A673 (cell line): ENCODE measurements at regions not wholly inside any gene's neighbourhood (a gene's known extent, or its start where the extent isn't known, plus 50 kb on each side); places are given as distances from the start of the nearest gene placed in this dataset.

Experiments used
- BruUV-seq: library from RNA; stranded (reverse); fragments of 400-500 nt; replicated peaks from 2 replicates; lab custom pipeline; 2021; lab: Mats Ljungman, UMichigan
- CTCF ChIA-PET: fragments of 300-600 bp; sonication (Branson Sonifier 250); formaldehyde crosslinking; loops from one replicate; lab custom pipeline; 2022; ENCODE audit warnings: antibody characterized with exemption; lab: Charles Lee
- POLR2A ChIA-PET: fragments of 300-600 bp; sonication (Branson Sonifier 250); formaldehyde crosslinking; loops from one replicate; lab custom pipeline; 2022; ENCODE audit warnings: antibody characterized with exemption; ENCODE audit not compliant: low non-redundant PET; lab: Charles Lee
- DNase-seq: peaks from one replicate; pipeline ENCODE4 v3.0.0-alpha.2; 2015; ENCODE audit warnings: low spot score
- H3K27ac ChIP-seq: fragments of 200-600 bp; sonication (generic); 2 replicates; pipeline ENCODE4 v1.5.1; 2016; ENCODE audit warnings: mixed run types, low read depth, mild to moderate bottlenecking, mixed read lengths, antibody characterized with exemption, low read length; ENCODE audit not compliant: poor library complexity, severe bottlenecking
- H3K27me3 ChIP-seq: fragments of 200-600 bp; sonication (generic); replicated peaks from 2 replicates; pipeline ENCODE4 v1.6.1; 2017; ENCODE audit warnings: mixed run types, low read depth, mild to moderate bottlenecking, mixed read lengths, antibody characterized with exemption, low read length; ENCODE audit not compliant: insufficient read depth, poor library complexity
- H3K36me3 ChIP-seq: fragments of 200-600 bp; sonication (generic); 2 replicates; pipeline ENCODE4 v1.6.1; 2016; ENCODE audit warnings: mixed run types, mild to moderate bottlenecking, mixed read lengths, antibody characterized with exemption, low read length; ENCODE audit not compliant: insufficient read depth, poor library complexity, severe bottlenecking
- H3K4me1 ChIP-seq: fragments of 200-600 bp; sonication (generic); 2 replicates; pipeline ENCODE4 v1.6.1; 2017; ENCODE audit warnings: mixed run types, mild to moderate bottlenecking, mixed read lengths, antibody characterized with exemption, low read length; ENCODE audit not compliant: insufficient read depth, poor library complexity, severe bottlenecking
- H3K4me3 ChIP-seq: fragments of 200-600 bp; sonication (generic); 2 replicates; pipeline ENCODE4 v1.5.1; 2016; ENCODE audit warnings: low read depth, mixed run types, mild to moderate bottlenecking, mixed read lengths, low read length; ENCODE audit not compliant: poor library complexity, severe bottlenecking
- H3K9me3 ChIP-seq: fragments of 200-600 bp; sonication (generic); 2 replicates; pipeline ENCODE4 v1.6.1; 2016; ENCODE audit warnings: mixed run types, low read depth, mild to moderate bottlenecking, mixed read lengths, antibody characterized with exemption, low read length; ENCODE audit not compliant: poor library complexity, severe bottlenecking
- CTCF ChIP-seq: fragments of 300-800, 200-600 bp; sonication (generic); conservative IDR thresholded peaks from 2 replicates; pipeline ENCODE4 v1.5.1; 2017; ENCODE audit warnings: low read depth, mild to moderate bottlenecking, antibody characterized with exemption, low read length, moderate library complexity, mixed read lengths
- EZH2 ChIP-seq: fragments of 200-600 bp; sonication (generic); IDR thresholded peaks from 2 replicates; pipeline ENCODE4 v1.6.1; 2017; ENCODE audit warnings: borderline replicate concordance, low read depth, mild to moderate bottlenecking, mixed read lengths, antibody characterized with exemption, low read length; ENCODE audit not compliant: poor library complexity, severe bottlenecking
- intact Hi-C: fragments of 100-400 bp; cut with micrococcal nuclease; formaldehyde crosslinking; loops from one replicate; pipeline ENCODE4 v1.10.0; 2022; ENCODE audit not compliant: unreplicated experiment

- H3K27ac ChIP-seq = no peak overlapping the region
- no peak for TF ChIP-seq EZH2
- ChIA-PET CTCF (no interaction called here), POLR2A (interaction anchor here (0.7 kb wide), 1 partner anchor 106 kb away, joined by 3 read pairs; no protein-coding TSS in a partner anchor)
- H3K9me3 ChIP-seq = no peaks in the 10 kb centered on the region
- no TSS peak for BruUV-seq
- intact Hi-C loops = no loop called here
- no peak for DNase-seq
- no peaks in the 10 kb centered on the region for H3K27me3 ChIP-seq
- H3K36me3 ChIP-seq = no peaks in the 10 kb centered on the region
- no peak overlapping the region for H3K4me3 ChIP-seq
- H3K4me1 ChIP-seq = no peaks in the 10 kb centered on the region
These were observed 63.7 kb upstream of the RASSF8 start for GRCh38 chr12:25894759-25895158.

- Histone ChIP-seq H3K4me1 (no peaks in the 10 kb centered on the region), H3K9me3 (no peaks in the 10 kb centered on the region), H3K36me3 (no peaks in the 10 kb centered on the region), H3K27ac (no peak overlapping the region), H3K27me3 (no peaks in the 10 kb centered on the region), H3K4me3 (no peak overlapping the region)
- POLR2A ChIA-PET = no interaction called here
- no peak for DNase-seq
- CTCF ChIA-PET = no interaction called here
- TF ChIP-seq CTCF (no peak), EZH2 (no peak)
- BruUV-seq = no TSS peak
- intact Hi-C loops = no loop called here
These were observed 61.5 kb upstream of the RASSF8 start for GRCh38 chr12:25896981-25897380.

- no peak for TF ChIP-seq CTCF
- TF ChIP-seq EZH2 = no peak
- Histone ChIP-seq H3K27me3 (no peaks in the 10 kb centered on the region), H3K4me3 (no peak overlapping the region), H3K36me3 (no peaks in the 10 kb centered on the region), H3K4me1 (no peaks in the 10 kb centered on the region), H3K27ac (no peak overlapping the region), H3K9me3 (no peaks in the 10 kb centered on the region)
- POLR2A ChIA-PET = no interaction called here
- no peak for DNase-seq
- CTCF ChIA-PET = interaction anchor here (0.6 kb wide), 1 partner anchor 10 kb away, joined by 4 read pairs; no protein-coding TSS in a partner anchor
- intact Hi-C loops = no loop called here
- no TSS peak for BruUV-seq
These were observed 54.8 kb upstream of the RASSF8 start for GRCh38 chr12:25903603-25904245.

GRCh38 chr12:25904442-25904841 is 54.0 kb upstream of the RASSF8 start:
- TF ChIP-seq CTCF (no peak), EZH2 (no peak)
- no peaks in the 10 kb centered on the region for H3K36me3 ChIP-seq
- CTCF ChIA-PET = no interaction called here

More at GRCh38 chr12:25904442-25904841, 54.0 kb upstream of the RASSF8 start:
- intact Hi-C loops = no loop called here
- Histone ChIP-seq H3K4me3 (no peak overlapping the region), H3K27me3 (no peaks in the 10 kb centered on the region), H3K27ac (no peak overlapping the region), H3K9me3 (no peaks in the 10 kb centered on the region), H3K4me1 (no peaks in the 10 kb centered on the region)
- DNase-seq = no peak
- no TSS peak for BruUV-seq
- POLR2A ChIA-PET = no interaction called here
